ENCODE measurements at regions not wholly inside any gene's neighbourhood (a gene's known extent, or its start where the extent isn't known, plus 50 kb on each side); places are given as distances from the start of the nearest gene placed in this dataset.

DNA sequence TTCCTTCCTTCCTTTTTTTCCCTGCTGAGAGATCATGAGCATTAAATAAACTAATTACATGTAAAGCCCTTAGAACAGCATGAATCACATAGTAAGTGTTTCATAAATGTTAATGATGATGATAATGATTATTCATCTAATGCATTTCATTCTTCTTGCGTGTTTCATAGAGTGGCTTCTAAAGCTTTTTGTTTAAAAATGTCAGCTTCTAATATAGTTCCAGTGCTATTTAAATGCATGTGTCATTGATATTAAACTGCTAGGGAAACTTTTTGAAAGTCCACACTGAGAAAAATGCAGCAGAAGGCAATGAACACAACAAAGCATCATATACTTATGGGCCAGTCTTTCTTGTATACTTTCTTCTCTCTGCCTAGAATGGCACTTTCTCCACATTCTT lies 894.8 kb downstream of the REEP3 start:
- TF ChIP-seq, protein P1, sequence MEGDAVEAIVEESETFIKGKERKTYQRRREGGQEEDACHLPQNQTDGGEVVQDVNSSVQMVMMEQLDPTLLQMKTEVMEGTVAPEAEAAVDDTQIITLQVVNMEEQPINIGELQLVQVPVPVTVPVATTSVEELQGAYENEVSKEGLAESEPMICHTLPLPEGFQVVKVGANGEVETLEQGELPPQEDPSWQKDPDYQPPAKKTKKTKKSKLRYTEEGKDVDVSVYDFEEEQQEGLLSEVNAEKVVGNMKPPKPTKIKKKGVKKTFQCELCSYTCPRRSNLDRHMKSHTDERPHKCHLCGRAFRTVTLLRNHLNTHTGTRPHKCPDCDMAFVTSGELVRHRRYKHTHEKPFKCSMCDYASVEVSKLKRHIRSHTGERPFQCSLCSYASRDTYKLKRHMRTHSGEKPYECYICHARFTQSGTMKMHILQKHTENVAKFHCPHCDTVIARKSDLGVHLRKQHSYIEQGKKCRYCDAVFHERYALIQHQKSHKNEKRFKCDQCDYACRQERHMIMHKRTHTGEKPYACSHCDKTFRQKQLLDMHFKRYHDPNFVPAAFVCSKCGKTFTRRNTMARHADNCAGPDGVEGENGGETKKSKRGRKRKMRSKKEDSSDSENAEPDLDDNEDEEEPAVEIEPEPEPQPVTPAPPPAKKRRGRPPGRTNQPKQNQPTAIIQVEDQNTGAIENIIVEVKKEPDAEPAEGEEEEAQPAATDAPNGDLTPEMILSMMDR (IDR thresholded peaks at IDR 0.05), result no peak
- no peak for TF ChIP-seq POLR2A (IDR thresholded peaks at IDR 0.05)

All from esophagus squamous epithelium (tissue), 4 donors.